Right lobe of liver (tissue), 6 donors: ENCODE measurements at regions not wholly inside any gene's neighbourhood (a gene's known extent, or its start where the extent isn't known, plus 50 kb on each side); places are given as distances from the start of the nearest gene placed in this dataset.

Experiments used
- ATAC-seq, 4 donors: fragments of 200-7000 bp; cut with Tn5 transposase; one replicate each; pipeline ENCODE4 v1.9.1; 2020; ENCODE audit warnings: mild to moderate bottlenecking in 4 of 4, moderate library complexity in 4 of 4
- DNase-seq, 3 donors: peaks; one replicate each; pipeline ENCODE4 v3.0.0-alpha.2; 2020
- H3K27ac ChIP-seq, 3 donors: fragments of 200-600 bp; one replicate each; pipeline ENCODE4 v1.8.0; 2022
- H3K27me3 ChIP-seq, 2 donors: fragments of 200-600 bp; one replicate each; pipeline ENCODE4 v1.8.0; 2022
- H3K36me3 ChIP-seq, 4 donors: fragments of 200-600 bp; sonication (generic) in 1 of 4; one replicate each; pipeline versions ENCODE4 v1.5.1 to v1.8.0; 2017 to 2022; ENCODE audit warnings: control low read depth in 1 of 4
- H3K4me1 ChIP-seq, 4 donors: fragments of 200-600 bp; sonication (generic) in 1 of 4; one replicate each; pipeline versions ENCODE4 v1.5.1 to v1.8.0; 2017 to 2022; ENCODE audit warnings: control low read depth in 1 of 4
- H3K4me3 ChIP-seq, 3 donors: fragments of 200-600 bp; one replicate each; pipeline ENCODE4 v1.8.0; 2022
- H3K9me3 ChIP-seq, 4 donors: fragments of 200-600 bp; sonication (generic) in 1 of 4; one replicate each; pipeline versions ENCODE4 v1.5.1 to v1.8.0; 2017 to 2022; ENCODE audit warnings: control low read depth in 1 of 4
- CTCF ChIP-seq, 4 donors: fragments of 200-600 bp in 3 of 4; fragments of 450-650 bp in 1 of 4; IDR thresholded peaks; one replicate each; pipeline versions ENCODE4 v1.5.1 to v1.8.0; 2016 to 2022; ENCODE audit warnings: antibody characterized with exemption in 4 of 4, mild to moderate bottlenecking in 2 of 4
- POLR2A ChIP-seq: fragments of 450-650 bp; IDR thresholded peaks from one replicate; pipeline ENCODE4 v1.6.1; 2017; ENCODE audit warnings: antibody characterized with exemption, mild to moderate bottlenecking
- WGBS: methylation state at CpG from one replicate; pipeline ENCODE4 v1.1.6; 2018; ENCODE audit warnings: low coverage, low lambda C conversion rate; ENCODE audit not compliant: insufficient coverage; ENCODE audit errors: missing lambda C conversion rate; 5-methylcytosine and 5-hydroxymethylcytosine counted together
- intact Hi-C, 2 donors: fragments of 100-400 bp; cut with DNase I; formaldehyde crosslinking; loops; one replicate each; pipeline versions ENCODE4 v1.11.2 to v1.14.1; 2022
- donor health status: DM: no; HTN: yes; CAD: no.
- donor health status: DM: no; HTN: no; CAD: no.
- donor health status: DM: no; HTN: no; CAD: no.
- donor health status: DM: no; HTN: yes; CAD: no.
- donor health status: DM: no; HTN: yes; CAD: no.

GRCh38 chr2:241996100-241996499, 126.6 kb downstream of the RTP5 start:
- H3K9me3 ChIP-seq, result no peaks in the 10 kb centered on the region
- TF ChIP-seq CTCF (IDR thresholded peaks at IDR 0.05) (no peak), POLR2A (no peak)
- H3K27ac ChIP-seq, result no peak overlapping the region
- intact Hi-C loops, result no loop called here
- WGBS, result 88% methylated on average over 3 of the region's 13 CpGs
- no peaks in the 10 kb centered on the region for H3K27me3 ChIP-seq
- H3K36me3 ChIP-seq, result no peaks in the 10 kb centered on the region
- DNase-seq, result no peak
- H3K4me1 ChIP-seq, result no peaks in the 10 kb centered on the region
- ATAC-seq, result no peak
- no peak overlapping the region for H3K4me3 ChIP-seq

GRCh38 chr2:241997017-241997416, 127.5 kb downstream of the RTP5 start:
- H3K36me3 ChIP-seq, result no peaks in the 10 kb centered on the region
- H3K27ac ChIP-seq, result no peak overlapping the region
- 85% methylated on average over 16 of the region's 16 CpGs for WGBS
- H3K9me3 ChIP-seq, result no peaks in the 10 kb centered on the region
- intact Hi-C loops, result no loop called here
- H3K4me3 ChIP-seq, result no peak overlapping the region
- DNase-seq (no peak), ATAC-seq (no peak)
- H3K27me3 ChIP-seq, result no peaks in the 10 kb centered on the region
- no peaks in the 10 kb centered on the region for H3K4me1 ChIP-seq
- TF ChIP-seq POLR2A (no peak), CTCF (IDR thresholded peaks at IDR 0.05) (no peak)

DNA sequence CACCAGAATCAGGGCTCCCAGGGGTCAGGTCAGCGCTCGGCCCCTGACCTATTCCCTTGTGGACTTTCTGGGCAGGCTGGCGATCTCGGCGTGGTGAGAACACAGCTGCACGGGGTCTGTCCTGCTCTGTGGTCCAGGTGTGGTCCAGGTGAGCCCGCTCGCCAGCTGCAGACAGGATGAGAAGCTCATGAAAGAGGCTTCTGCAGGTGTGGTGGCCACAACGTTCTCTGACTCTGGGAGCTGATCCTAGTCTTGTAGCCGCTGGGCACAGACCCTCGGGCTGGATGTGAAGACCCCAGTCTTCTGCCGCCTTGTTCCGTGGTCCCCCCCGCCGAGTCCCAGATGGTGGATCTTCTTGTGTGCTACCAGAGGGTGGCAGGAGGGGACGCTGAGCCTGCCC, 129.7 kb downstream of the RTP5 start:
- Histone ChIP-seq H3K4me1 (no peaks in the 10 kb centered on the region), H3K4me3 (no peak overlapping the region), H3K27me3 (no peaks in the 10 kb centered on the region), H3K36me3 (no peaks in the 10 kb centered on the region), H3K27ac (no peak overlapping the region), H3K9me3 (no peaks in the 10 kb centered on the region)
- ATAC-seq (no peak), DNase-seq (peak in 2 of 3 donors; percentile 6 to 40)
- WGBS, result 25% methylated on average over 4 of the region's 16 CpGs
- no peak for TF ChIP-seq POLR2A
- no peak for TF ChIP-seq CTCF (IDR thresholded peaks at IDR 0.05)
- intact Hi-C loops, result no loop called here

- Histone ChIP-seq H3K4me1 (no peaks in the 10 kb centered on the region), H3K9me3 (no peaks in the 10 kb centered on the region), H3K27me3 (no peaks in the 10 kb centered on the region), H3K27ac (no peak overlapping the region), H3K4me3 (no peak overlapping the region), H3K36me3 (no peaks in the 10 kb centered on the region)
- intact Hi-C loops, result no loop called here
- ATAC-seq (no peak), DNase-seq (no peak)
- 86% methylated on average over 3 of the region's 8 CpGs for WGBS
- no peak for TF ChIP-seq CTCF (IDR thresholded peaks at IDR 0.05)
- TF ChIP-seq POLR2A, result no peak
These were observed 132.3 kb downstream of the RTP5 start for GRCh38 chr2:242001853-242002252.

DNA sequence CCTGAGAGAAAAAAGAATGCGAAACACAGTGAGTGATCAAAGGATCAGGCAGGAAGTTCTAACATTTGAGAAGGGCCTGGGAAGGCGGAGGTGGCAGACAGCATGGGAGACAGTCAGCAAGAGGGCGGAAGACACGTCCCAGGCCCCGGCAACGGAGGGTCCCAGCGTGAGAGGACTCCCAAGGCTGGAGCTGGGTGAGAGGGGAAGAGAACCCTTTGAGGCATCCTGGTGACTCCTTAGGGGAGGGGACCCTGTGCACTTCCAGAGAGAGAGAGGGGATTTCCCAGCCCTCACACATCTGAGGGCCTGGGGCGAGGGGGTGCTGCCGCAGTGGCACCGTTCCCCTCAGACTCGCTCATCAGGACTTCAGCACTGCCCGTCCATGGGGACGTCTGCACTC, 133.4 kb downstream of the RTP5 start:
- no peak for ATAC-seq

More for the DNA sequence above, 133.4 kb downstream of the RTP5 start:
- no peak overlapping the region for H3K27ac ChIP-seq
- H3K36me3 ChIP-seq, result no peaks in the 10 kb centered on the region
- no peaks in the 10 kb centered on the region for H3K4me1 ChIP-seq
- H3K4me3 ChIP-seq, result no peak overlapping the region
- TF ChIP-seq CTCF (IDR thresholded peaks at IDR 0.05) (no peak), POLR2A (no peak)
- intact Hi-C loops, result no loop called here
- peak in 2 of 3 donors; percentile 11 to 31 for DNase-seq
- no peaks in the 10 kb centered on the region for H3K27me3 ChIP-seq
- 73% methylated on average over 2 of the region's 13 CpGs for WGBS
- H3K9me3 ChIP-seq, result no peaks in the 10 kb centered on the region
